Activated CD4-positive, alpha-beta T cell treated with anti-CD3 and anti-CD28 coated beads, Interleukin-2, amount 50 U/mL, for 48 hours (primary cell): ENCODE measurements at regions not wholly inside any gene's neighbourhood (a gene's known extent, or its start where the extent isn't known, plus 50 kb on each side); places are given as distances from the start of the nearest gene placed in this dataset.

Source experiments
- DNase-seq, 2 experiments: peaks; one replicate each; pipeline ENCODE4 v3.0.0-alpha.2; 2020

GRCh38 chr9:108392877-108393276 is 462.9 kb downstream of the ACTL7B start:
- DNase-seq = no peak

GRCh38 chr9:108389056-108389455 is 466.7 kb downstream of the ACTL7B start:
- DNase-seq = no peak

- DNase-seq = no peak
Measured at GRCh38 chr9:108386859-108387384, 468.9 kb downstream of the ACTL7B start.

- no peak for DNase-seq
Measured at GRCh38 chr9:108386032-108386431, 469.8 kb downstream of the ACTL7B start.

DNA sequence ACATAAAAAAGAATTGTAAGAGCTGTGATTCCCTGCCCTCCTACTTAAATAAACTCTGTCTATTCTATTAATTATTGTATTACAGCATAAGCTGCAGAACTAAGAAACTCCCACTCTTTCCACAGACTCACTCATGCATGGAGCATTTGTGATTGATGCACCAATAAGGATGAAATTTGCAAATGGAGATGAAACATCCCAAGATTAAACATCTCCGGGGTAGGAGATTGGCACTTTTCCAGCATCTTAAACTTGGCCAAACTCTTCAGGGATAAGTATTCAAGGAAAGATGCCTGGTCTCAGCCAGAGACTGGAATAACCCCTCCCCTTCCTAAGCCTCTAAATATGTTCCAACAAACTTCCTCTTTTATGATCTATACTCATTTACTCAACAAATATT is 472.0 kb downstream of the ACTL7B start:
- no peak for DNase-seq

- DNase-seq = no peak
Measured at GRCh38 chr9:108382310-108382709, 473.5 kb downstream of the ACTL7B start.

- DNase-seq = no peak
Measured at GRCh38 chr9:108377881-108378280, 477.9 kb downstream of the ACTL7B start.

DNA sequence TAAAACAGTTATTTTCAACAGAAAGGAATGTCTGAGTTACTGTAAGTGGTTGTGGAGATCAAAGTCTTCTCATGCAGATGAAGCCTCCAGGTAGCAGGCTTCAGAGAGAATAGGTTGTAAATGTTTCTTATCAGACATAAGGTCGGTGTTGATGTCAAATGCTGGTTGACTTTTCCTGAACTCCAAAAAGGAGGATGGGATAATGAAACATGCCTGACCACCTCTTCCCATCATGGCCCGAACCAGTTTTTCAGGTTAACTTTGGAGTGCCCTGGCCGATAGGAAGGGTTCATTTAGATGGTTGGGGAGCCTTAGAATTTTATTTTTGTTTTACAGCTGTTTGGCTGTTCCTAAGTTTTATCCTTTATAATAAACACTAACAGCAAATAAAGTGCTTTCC is 478.4 kb downstream of the ACTL7B start:
- no peak for DNase-seq

DNA sequence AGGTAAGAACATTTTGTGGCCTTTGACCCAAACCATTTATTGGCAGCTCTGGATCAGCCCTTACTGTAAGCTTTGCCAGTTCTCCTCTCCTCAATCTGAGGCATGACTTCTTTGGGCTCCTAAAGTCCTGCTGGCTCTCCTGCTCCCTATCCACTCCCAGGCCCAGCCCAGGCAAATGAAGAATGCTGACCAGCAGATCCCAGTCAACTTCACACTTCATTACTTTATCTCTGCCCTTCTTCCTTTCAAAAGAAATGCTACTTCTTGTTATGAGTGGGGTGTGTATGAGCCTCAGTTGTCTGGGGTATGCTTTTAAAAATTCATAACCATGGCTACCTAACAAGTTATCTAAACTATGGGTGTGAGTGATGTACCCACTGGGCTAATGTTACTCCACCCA is 479.6 kb downstream of the ACTL7B start:
- no peak for DNase-seq

DNA sequence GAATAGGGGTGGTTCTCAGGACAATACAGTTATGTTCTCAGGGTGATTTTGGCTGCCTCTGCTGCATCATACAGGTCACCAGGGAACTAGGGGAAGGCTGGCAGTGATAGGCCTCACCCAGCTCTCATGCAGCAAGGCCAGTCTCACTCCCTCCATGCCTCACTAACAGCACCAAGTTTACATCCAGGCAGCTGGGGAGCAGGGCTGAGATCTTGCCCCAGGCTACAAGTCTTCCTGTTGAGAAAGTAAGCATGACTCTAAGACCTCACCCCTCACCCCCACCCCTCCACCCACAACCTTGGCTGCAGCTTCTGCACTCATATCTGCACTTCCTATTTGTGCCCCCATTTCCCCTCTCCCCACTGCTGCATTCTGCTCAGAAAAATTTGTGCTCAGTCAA is 481.2 kb downstream of the ACTL7B start:
- DNase-seq = no peak

- DNase-seq = no peak
Measured at GRCh38 chr9:108367188-108367587, 488.6 kb downstream of the ACTL7B start.

DNA sequence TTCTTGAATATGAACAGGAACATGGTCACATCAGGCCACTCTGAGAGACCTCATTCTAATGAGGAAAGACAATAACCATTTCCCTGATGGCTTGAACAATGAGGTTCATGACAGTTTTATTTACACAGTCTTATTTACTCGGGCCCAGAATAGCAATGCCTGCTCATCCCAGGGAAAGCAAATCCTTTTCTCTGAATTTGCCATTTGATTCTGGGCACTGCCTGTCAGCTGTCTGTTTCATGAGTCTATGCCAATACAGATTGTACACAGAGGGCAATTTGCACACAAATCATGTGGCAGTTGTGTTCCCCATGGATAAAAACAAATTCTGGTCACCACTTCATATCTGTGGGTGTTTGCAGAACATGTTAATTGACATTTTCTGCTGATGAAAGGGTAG is 492.5 kb downstream of the ACTL7B start:
- no peak for DNase-seq

DNA sequence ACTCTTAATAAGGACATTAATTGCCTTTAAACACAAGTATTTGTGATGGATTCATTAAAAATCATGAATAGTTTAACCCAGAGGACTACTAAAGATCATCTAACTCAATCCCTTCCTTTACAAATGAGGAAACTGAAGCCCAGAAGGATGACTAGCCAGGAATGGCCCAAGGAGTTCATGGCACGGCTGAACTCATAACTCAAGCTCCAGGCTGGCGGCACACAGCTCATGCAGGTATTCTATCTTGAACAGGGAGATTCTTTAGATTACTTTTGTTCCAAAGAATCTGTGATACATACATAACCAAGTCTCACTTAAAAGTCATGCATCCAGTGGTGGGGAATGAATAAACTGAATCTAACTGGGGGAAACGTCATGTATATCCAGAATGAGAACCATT is 495.5 kb downstream of the ACTL7B start:
- DNase-seq = no peak

- DNase-seq = no peak
Measured at GRCh38 chr9:108356806-108357205, 499.0 kb downstream of the ACTL7B start.

- no peak for DNase-seq
Measured at GRCh38 chr9:108351571-108351970, 504.2 kb downstream of the ACTL7B start.

GRCh38 chr9:108347463-108348188 is 508.2 kb downstream of the ACTL7B start:
- DNase-seq = no peak

DNA sequence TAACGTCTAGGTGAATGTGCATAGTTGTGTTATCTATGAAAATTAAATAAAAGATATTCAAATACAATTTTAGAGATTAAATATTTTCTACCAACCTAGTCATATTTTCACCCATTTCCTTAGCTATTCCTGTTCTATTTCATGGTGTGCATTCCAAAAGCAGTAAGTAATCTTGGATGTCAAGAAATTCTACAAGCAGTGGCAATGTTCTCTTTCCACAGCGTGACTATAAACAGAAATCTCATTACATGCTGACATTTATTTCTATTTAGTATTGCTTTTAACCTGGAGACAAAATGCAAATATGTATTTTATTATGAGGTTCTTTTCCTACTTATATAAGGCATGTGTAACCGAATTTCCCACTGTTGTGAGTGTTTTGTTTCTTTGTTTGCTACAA is 510.0 kb downstream of the ACTL7B start:
- no peak for DNase-seq

DNA sequence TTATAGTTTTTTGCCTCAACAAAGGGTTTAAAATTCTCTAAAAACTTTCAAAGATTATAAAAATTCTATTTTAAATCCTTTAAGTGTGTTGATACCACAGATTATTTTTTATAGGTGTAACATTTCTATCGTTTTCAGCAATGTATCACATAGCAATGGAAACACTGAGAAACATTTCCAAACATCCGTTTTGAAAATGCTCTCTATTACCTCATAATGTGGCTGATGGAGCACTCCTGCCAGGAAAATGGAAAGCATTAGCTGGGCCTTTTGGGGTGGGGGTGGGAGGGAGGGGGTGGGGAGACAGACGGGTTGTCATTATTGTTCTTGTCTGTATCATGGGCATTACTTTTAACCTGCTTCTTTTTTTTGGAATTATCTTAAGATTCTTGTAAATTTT is 516.5 kb downstream of the ACTL7B start:
- no peak for DNase-seq

DNA sequence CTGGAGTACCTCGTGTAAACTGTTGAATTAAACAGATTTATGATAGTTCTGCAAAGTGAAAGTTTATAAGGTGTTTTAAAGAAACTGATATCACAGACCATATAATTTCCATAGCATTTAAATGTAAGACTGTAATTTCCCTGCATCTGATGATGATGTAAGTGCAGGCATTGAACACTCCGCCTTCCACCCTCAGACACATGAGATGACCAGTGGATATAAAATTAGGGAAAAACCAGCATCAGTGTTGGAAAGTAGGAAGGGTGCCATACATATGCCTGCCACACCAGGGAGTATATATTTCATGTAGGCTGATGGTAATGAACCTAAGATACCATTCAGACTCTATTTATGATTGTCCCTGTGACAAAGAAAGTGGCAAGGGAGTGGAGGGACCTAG is 519.2 kb downstream of the ACTL7B start:
- no peak for DNase-seq

- DNase-seq = no peak
Measured at GRCh38 chr9:108333530-108333983, 522.2 kb downstream of the ACTL7B start.

- DNase-seq = no peak
Measured at GRCh38 chr9:108331596-108331995, 524.2 kb downstream of the ACTL7B start.

- no peak for DNase-seq
Measured at GRCh38 chr9:108325406-108325805, 530.4 kb downstream of the ACTL7B start.

- DNase-seq = no peak
Measured at GRCh38 chr9:108323615-108324014, 532.2 kb downstream of the ACTL7B start.

DNA sequence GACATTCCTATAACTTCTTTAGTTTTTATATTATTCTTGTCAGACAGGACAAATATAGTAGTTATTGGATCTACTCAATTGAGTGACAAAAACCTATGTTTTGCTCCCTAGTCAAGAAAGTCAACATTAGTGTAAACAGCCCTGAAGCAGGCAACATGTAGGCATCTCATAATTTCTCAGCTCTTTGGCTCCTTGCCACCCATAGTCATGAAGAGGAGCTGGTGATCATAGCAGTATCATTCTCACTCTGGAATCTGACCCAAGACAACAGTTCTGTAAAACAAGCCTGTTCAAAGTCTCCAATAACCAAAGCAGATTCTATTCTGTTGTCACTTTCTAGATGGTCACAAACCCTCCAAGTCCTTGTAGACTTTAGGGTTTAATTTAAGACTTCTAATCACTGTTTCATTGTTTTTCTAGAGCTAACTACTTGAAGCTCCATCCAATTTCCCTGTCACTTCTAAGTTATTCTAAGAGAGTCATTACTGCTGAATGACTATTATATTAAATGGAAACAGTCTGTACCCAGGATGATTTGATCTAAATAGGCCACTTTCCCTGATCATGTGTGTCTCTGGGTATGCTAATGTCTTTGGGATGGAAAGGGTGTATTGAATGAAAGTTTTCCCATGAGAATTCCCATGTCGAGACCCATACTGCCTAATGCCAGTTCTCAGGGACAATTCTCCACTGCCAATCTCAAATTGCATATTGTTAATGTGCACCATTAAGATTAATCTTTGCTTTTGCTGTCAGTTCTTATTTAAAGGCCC is 533.3 kb downstream of the ACTL7B start:
- DNase-seq = no peak
